HG02678 (cell line): ENCODE measurements at regions not wholly inside any gene's neighbourhood (a gene's known extent, or its start where the extent isn't known, plus 50 kb on each side); places are given as distances from the start of the nearest gene placed in this dataset.
"Not testable (repeated sequence)": the region's sequence is repeated elsewhere in the genome, so short reads cannot be mapped to it uniquely, and the experiment has no call there.

Experiments
- ATAC-seq: cut with Tn5 transposase; IDR thresholded peaks from one replicate; pipeline ENCODE4 v1.9.1; 2021; ENCODE audit warnings: mild to moderate bottlenecking, moderate library complexity; ENCODE audit not compliant: unreplicated experiment

DNA sequence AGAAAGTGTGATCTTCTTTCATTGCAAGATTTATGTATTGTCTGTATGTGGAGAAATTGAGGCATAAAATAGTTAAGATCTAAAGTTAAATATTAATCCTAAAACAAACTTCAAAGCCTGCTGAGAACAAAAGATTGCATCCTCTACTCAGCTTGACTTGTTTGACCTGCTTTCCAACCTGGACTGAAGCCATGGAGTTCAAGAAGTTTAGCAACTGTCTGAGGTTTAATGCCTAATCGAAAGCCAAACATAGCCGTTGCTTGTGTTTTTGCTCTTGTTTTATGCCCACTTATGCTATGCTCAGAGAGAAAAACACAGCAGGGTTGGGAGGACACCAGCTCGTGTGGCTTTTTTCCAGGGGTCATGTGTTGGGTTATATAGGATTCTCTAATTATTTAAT, 135.6 kb downstream of the NUFIP1 start:
- no peak for ATAC-seq

DNA sequence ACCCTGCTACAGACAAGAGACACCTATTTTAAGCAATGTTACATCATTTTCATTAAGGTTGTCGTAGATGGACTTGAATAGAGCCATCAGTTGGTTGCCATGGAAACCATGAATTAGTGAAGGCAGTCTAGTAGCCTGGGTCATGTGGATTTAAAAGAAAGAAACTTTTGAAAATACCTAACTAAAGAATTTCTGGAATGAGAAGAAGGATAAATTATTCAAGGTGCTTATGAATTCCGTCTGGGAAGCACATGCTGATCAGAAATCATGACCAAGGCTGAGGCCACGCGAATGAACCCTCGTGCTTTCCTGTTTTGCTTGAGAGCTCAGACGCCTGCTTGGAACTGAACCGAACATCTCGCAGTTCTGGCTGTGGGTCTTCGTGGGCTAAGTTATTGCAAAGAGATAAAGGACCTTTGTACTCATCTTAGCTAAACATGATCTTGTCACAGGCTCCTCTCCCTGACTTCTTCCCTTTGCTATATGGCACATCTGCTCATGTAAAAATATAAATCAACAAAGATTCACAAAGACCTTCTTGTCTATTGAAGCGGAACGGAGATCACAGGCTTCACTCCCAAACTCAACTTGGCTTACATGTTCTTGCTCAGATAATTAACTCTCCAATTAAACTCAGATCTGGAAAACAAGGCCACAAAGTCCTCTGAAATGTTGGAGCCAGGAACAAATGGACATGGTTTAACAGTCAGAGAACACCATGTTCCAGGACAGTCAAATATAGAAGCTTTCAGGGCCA, 140.2 kb downstream of the NUFIP1 start:
- no peak for ATAC-seq

DNA sequence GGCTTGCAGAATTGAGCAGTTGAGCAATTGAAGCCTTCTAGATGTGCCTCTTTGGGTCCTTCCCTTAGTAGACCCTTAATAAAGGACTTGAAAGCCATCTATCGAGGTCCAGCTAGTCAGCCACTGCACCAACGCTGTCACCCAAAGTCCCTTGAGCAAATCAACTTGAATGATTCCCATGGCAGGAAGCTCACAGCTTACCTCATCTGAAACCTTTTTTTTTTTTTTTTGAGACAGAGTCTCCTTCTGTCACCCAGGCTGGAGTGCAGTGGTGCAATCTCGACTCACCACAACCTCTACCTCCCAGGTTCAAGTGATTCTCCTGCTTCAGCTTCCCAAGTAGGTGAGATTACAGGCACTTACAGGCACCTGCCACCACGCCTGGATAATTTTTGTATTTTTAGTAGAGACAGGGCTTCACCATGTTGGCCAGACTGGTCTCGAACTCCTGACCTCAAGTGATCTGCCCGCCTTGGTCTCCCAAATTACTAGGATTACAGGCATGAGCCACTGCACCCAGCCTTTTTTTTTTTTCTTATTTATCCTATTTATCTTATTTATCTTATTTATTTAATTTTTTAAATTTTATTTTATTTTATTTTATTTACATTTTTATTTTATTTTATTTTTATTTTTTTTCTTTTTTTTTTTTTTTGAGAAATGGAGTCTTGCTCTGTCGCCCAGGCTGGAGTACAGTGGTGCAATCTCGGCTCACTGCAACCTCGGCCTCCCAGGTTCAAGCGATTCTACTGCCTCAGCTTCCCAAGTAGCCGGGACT, 143.8 kb downstream of the NUFIP1 start:
- not testable (repeated sequence) for ATAC-seq

DNA sequence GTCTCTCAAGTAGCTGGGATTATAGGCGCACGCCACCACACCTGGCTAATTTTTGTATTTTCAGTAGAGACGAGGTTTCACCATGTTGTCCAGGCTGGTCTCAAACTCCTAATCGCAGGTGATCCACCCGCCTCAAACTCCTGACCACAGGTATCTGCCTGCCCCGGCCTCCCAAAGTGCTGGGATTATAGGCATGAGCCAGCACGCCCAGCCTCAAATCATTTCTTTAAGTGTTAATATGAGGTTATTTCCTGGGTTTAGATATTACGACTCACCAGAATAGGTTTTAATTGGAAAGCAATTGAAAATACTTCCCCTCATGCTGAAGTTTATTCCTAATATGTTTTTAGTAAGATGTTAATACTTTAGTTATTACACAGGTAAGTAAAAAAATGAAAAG, 144.5 kb downstream of the NUFIP1 start:
- no peak for ATAC-seq

DNA sequence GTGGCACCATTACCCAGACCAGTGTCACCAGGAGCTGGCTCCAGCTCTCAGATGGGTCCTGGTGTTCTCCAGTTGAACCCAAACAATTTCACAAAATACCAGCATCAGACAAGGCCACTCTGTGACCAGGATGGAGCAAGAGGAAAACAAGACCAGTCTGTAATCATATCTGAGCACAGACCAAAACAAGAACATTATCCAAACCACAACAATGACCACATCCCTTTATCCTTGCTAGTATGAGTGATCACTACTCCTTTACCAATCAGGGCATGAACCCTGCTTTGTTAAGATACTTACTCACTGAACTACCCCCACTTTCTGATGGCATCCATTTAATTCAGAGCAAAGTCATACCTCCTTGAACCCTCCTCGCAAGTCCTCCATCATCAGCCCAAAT, 145.9 kb downstream of the NUFIP1 start:
- ATAC-seq, result no peak

DNA sequence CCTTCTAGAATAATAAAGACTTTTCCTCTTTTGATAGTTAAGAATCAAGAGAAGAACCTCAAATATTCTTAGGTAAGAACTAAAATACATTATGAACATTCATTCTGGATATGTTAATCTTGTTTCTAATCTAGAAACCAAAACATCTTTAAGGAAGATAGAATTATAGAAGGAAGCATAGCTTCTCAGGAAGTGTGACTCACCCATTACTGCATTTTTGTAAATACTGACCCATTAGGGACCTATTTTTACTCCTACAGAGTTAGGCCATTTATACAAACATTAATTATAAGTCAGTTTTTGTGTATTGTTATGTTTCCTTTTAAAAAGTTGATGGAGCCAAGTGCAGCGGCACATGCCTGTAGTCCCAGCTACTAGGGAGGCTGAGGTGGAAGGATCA, 147.1 kb downstream of the NUFIP1 start:
- ATAC-seq, result no peak

DNA sequence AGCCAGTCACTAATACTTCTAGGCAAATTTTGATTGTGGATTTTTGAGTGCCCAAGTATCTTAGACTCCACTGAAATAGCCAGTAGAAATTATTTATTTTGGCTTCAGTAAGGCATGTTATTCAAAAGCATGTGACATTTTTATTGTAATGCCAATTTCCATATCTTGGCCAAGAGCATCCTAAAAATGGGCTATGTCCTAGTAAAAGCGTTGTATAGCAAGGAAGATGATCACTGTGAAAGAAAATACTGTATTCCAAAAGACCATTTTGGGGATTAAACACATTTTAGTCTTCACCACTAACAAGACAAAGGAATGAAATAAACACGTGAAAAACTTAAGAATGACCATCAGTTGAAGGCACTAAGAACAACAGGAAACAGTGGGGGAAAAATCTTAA, 149.1 kb downstream of the NUFIP1 start:
- no peak for ATAC-seq

DNA sequence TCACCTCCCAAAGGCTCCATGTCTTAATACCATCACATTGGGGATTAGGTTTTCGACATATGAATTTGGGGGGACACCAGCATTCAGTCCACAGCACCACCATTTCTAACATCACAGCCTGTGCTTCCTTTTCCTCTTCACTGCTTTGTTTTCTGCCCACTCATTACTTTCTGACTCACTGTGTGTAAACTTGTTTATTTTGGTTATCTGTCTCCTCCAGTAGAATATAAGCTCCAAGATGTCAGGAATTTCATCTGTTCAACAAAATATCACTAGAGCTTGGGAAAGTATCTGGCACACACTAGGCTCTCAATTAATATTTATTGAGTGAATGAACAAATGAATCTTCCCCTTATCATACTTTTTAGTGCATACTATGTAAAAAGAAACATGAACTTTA, 152.0 kb downstream of the NUFIP1 start:
- no peak for ATAC-seq

DNA sequence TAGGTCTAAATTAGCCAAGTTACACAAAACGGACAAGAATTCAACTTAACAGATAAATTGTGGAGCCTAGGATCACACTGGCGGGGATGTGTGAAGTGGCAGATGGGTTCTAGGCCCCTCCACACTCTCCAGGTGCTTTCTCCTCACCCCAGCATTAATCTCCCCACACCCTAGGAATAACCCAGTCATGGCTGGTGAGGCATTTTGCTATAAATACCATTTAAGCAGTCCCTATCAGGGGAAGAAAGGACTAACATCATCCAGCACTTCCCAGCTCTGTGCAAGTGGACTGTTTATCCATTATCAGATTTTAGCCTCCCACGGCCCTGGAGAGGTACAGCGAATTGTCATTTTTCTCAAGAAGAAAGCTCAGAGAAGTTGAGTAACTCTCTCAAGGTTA, 154.9 kb downstream of the NUFIP1 start:
- no peak for ATAC-seq

DNA sequence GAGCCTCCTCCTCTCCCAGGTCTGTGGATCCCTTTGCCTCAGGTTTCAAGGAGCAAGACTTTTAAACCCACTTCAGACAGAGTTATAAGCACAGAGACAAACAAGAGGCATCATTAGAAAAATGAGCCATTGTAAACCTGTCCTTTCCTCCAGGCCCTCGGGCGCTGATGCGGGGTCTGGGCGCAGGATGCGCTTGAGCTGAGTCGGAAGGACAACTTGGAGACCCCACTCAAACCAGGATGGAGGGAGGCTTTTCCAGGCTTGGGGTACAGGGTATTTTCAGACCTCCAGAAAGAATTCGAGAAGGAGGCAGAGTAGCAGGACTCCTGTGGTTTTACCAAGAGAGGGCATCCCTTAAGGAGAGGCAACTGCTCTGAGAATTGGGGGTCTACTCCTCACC, 155.6 kb downstream of the NUFIP1 start:
- no peak for ATAC-seq

DNA sequence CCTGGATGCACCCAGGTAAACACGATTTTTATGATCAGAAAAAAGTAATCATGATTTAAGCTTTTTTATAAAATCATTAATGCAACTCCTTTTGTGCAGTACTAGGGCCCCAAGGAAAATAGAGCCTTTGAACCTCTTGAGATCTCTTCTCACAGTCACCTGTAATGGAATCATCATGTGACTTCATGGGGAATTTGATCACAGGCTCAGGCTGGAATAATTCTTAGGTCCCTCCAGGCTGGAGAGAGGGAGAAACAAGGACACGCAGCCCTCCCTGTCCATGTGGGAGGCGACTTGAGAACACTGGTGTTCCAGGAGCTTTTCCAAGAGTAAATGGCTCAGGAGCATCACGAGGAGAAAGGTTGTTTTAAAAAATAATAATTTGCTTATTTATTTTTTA, 156.1 kb downstream of the NUFIP1 start:
- no peak for ATAC-seq

DNA sequence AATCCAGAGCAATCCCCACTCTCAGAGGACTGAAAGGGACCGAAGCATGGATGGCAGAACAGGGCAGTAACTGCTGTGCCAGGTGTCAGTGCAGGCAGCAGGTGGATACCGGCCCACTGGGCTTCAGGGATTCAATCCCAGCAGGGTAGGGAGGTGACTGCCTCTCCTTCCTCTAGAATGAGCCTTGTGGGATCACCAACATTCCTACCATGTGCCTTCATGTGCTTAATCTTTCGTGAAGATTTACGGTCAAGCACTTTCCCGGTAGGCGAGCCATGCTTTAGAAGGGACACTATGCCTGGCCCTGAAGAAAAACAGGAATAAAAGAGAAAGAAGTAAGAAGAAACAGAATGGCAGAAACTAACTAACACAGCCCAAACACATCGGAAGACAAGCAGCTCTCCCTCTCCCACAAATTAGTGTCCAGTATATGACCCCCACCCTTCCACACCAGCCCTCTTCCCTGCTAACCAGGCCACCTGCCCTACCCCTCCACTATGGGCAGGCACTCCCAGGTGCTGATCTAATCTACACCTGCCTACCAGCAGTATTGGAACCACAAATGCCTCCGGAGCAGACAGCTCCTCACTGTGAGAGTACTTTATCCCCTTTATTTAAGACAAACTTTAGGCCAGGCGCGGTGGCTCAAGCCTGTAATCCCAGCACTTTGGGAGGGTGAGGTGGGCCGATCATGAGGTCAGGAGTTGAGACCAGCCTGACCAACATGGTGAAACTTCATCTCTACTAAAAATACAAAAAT, 162.5 kb downstream of the NUFIP1 start:
- no peak for ATAC-seq

DNA sequence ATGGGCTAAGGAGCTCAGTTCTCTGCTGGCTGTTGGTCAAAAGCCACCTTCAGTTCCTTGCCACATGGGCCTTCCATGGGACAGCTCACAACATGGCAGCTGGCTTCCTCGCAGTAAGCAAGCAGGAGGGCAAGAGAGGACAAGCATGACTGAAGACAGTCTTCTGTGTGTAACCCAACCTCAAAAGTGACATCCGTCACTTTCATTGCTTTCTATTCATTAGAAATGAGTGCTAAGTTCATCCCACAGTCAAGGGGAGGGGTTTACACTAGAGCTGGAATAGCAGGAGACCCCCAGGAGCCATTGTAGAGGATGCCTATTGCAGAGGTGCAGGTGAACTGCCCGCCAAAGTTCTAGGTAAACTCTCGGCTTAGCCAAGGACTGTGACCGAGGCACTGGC, 163.3 kb downstream of the NUFIP1 start:
- no peak for ATAC-seq

DNA sequence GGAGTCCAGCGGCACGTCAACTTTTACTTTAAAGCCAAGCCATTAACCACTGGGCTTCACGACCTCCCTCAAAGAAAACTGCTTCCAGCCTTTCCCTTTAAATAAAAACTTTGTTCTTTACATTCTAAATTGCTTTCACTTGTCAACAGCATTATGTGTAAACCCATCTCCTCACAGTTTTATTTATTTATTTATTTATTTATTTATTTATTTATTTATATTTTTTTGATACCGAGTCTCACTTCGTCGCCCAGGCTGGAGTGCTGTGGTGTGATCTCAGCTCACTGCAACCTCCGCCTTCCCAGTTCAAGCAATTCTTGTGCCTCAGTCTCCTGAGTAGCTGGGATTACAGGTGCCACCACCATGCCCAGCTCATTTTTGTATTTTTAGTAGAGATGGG, 165.7 kb downstream of the NUFIP1 start:
- ATAC-seq, result not testable (repeated sequence)

DNA sequence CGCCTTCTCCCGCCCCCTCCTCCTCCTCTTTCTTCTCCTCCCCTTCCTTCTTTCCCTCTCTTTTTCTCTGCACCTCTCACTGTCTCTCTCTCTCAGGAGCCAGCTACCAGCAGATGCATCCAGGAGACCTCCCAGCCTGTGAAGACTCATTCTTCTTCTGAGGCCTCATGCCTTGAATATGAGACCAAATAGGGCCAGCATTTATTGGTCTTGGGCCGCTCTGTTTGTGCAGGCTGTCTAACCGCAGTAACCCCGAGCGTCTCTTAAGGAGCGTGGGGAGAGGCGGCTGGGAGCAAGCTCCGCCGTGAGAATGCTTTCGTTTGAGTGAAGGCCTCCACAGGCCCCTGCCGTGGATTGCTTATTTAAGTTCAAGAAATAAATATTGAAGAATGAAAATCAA, 167.0 kb downstream of the NUFIP1 start:
- ATAC-seq, result no peak

DNA sequence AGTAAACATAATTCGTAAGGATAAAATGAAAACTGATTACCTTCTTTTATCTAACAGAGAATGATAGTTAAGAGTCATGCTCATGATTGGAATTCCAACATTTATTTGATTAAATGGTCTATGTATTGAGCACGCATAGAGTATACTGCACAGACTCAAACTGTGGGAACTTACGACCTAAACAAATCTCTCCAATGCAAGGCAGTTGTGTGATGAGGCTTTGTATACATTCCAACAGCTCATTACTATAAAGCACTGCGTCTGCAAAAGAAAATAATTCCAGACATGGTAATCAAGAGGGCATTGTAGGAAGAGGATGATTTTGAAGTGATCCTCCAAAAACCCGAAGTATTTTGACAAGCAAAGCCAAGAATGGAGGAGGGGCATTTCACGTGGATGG, 169.5 kb downstream of the NUFIP1 start:
- no peak for ATAC-seq

DNA sequence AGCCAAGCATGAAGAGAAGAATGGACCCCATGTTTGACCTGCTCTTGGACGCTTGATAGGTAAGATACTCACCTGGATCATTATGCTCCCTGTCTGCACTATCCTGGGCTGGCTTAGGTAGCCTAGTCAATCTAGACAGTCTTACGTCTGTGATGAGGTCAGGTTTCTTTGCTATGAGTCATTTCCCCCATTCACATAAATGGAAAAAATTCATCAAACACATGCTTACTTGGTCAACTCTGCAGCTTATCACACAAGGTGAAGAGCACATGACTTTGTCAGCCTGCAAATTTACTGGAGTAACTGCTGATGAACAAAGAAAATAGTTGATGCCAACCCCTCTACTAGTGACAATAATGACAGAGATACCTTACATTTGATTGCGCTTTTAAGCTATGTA, 170.0 kb downstream of the NUFIP1 start:
- no peak for ATAC-seq

DNA sequence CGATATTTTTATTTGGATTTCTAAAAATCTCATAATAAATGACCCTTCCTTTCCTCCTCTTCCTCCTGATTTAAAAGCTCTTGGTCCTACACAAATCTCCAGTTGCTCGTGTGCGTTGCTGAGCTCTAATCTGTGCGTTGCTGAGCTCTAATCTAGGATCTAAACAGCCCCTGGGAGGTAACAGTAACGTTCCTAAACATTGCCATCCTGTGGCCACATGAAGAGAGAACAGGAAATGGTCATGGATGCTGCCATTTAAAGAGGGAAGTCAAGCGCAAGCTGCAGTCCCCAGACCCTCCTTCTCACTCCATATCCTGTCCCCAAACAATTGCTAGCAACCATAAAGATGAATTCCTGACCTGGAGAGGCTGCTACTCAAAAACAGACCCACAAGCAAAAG, 170.8 kb downstream of the NUFIP1 start:
- no peak for ATAC-seq

DNA sequence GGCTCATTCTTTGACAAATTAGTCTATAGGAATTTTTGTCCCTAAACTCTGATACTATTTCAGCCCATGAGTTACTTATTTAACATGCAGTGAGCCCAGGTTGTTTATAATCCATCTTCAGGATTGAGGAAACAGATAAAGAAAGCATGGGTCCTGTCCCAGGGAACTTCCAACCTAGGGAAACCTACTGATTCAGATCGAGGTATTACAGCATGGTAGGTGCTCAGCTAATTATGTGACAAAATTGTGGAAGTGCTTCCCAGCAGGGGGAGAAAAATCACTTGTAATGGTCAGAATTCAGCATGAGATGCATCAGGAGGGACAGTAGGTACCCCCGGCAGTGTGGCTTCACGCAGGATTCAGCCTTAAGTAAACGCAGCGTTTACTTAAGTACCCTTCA, 171.3 kb downstream of the NUFIP1 start:
- no peak for ATAC-seq

DNA sequence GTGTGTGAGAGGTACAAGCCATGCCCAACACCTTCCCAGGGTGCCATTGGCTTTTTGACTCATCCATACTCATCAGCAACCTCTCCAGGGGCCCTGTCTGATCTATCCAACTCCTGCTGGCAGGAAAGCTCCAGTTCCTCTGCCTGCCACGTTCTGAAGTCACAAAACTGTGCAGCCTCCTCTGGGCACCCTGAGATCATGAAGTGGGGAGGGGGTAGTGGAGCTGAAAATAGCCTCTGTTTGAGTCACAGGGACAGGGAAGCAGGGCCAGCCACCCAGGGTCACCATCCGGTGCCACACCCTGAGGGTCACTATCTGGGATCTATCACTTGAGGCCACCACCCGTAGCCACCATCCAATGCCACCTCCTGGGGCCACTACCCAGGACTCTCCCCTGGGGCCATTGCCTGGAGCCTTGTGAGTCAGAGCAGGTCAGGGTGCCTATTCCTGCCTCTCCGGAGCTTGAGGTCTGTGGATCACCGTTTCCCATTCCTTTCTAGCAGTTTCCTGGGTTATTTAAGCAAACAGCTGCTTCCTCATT, 172.1 kb downstream of the NUFIP1 start:
- no peak for ATAC-seq

DNA sequence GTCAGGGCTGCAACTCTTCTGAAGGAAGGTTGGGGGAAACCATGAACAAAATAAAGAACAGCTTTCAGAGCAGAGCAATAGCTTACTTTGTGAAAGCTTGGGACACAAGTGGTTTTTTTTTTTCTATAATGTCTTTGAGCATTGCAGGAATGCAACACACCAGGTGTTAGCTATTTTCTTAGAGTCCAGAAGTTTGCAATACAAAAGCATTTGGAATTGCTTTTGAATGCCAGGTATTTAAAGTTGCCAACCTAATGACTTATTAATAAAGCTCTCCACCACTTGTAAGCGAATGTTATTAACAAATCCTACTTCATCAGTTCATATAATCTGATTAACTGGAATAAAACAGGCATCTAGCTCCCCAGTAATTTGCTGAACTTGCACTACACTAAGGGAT, 172.6 kb downstream of the NUFIP1 start:
- ATAC-seq, result no peak

DNA sequence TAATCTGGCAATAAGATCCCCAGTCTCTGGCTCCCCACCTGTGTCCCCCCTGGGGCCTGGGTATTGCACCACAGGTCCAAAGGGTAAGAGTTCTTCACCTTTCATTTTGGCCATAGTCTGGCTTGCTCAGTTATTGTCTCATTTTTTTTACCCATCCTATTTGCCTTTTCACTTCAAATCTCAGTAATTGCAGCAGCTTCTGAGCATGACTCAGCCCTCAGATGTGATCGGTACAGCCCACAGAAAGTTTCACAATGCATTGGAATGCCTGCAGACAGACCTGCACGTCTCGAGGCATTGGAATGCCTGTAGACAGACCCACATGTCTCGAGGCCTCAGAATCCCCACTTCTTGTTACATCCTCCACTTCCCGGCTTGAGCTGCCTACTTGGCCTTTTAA, 173.6 kb downstream of the NUFIP1 start:
- ATAC-seq, result no peak
